ENCODE measurements at regions not wholly inside any gene's neighbourhood (a gene's known extent, or its start where the extent isn't known, plus 50 kb on each side); places are given as distances from the start of the nearest gene placed in this dataset.

DNA sequence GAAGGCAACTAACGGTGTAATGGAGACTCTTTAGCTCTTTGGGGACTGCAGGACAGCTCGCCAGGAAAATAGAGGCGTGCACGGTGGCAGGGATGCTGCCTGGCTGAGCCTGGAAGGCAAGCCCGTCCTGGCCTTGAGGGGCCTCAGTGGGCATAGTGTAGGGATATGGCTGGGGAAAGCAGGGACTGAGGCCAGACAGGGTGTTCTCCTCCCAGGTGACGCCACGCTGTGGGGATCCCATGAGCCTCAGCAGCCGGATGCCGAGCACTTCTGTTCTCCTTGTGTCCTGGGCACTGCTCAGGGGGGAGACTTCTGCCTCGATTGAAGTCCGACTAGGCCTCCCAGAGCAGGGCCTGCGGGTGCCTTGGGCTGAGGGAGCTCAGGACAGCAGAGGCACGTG is 89.2 kb downstream of the NPIPB11 start:
- TF ChIP-seq, protein P1, sequence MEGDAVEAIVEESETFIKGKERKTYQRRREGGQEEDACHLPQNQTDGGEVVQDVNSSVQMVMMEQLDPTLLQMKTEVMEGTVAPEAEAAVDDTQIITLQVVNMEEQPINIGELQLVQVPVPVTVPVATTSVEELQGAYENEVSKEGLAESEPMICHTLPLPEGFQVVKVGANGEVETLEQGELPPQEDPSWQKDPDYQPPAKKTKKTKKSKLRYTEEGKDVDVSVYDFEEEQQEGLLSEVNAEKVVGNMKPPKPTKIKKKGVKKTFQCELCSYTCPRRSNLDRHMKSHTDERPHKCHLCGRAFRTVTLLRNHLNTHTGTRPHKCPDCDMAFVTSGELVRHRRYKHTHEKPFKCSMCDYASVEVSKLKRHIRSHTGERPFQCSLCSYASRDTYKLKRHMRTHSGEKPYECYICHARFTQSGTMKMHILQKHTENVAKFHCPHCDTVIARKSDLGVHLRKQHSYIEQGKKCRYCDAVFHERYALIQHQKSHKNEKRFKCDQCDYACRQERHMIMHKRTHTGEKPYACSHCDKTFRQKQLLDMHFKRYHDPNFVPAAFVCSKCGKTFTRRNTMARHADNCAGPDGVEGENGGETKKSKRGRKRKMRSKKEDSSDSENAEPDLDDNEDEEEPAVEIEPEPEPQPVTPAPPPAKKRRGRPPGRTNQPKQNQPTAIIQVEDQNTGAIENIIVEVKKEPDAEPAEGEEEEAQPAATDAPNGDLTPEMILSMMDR (IDR thresholded peaks at IDR 0.05), result no peak
- no peak for TF ChIP-seq POLR2A (IDR thresholded peaks at IDR 0.05)

All from breast epithelium (tissue), 3 donors.